ENCODE measurements at regions not wholly inside any gene's neighbourhood (a gene's known extent, or its start where the extent isn't known, plus 50 kb on each side); places are given as distances from the start of the nearest gene placed in this dataset.

DNA sequence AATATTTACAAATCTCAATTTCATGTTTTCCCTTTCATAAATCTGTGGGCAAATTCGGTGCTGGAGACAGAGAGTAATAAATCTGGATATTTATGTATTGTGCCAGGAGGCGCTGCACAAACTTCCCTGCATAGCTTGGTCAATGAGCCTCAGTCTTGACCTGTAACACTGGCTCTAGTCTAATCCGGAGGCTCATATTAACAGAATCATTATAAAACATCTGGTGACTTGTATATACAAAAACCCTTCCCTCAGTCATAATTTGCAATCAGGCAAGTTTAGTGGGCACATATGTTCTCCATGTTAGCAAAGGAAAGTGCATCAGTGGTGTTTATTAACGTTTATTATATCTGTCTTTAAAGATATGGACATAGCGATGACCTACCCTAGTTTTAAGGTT lies 104.0 kb upstream of the BNC2 start:
- ChIA-PET POLR2A (no interaction called here), CTCF (no interaction called here)
- in situ Hi-C loops (cut with HindIII; ENCODE audit: low pct_unique_long_range_greater_than_20kb, low sequenced_read_pairs) (no loop called here), intact Hi-C loops (cut with micrococcal nuclease; ENCODE audit: unreplicated experiment) (no loop called here)
- H3K4me3 ChIP-seq (ENCODE audit: low read depth in 2 of 2, low read length in 2 of 2), result no peak overlapping the region
- H3K27me3 ChIP-seq (ENCODE audit: control insufficient read depth, insufficient read depth, low read length), result no peaks in the 10 kb centered on the region
- no peak overlapping the region for H3K27ac ChIP-seq (ENCODE audit: low read length)
- H3K9me3 ChIP-seq (ENCODE audit: control insufficient read depth, insufficient read depth, low read depth, low read length), result no peaks in the 10 kb centered on the region
- no peak for TF ChIP-seq SIN3A (IDR thresholded peaks at IDR 0.05; ENCODE audit: borderline replicate concordance, insufficient read depth, low read depth, low read length)
- TF ChIP-seq, protein P1, sequence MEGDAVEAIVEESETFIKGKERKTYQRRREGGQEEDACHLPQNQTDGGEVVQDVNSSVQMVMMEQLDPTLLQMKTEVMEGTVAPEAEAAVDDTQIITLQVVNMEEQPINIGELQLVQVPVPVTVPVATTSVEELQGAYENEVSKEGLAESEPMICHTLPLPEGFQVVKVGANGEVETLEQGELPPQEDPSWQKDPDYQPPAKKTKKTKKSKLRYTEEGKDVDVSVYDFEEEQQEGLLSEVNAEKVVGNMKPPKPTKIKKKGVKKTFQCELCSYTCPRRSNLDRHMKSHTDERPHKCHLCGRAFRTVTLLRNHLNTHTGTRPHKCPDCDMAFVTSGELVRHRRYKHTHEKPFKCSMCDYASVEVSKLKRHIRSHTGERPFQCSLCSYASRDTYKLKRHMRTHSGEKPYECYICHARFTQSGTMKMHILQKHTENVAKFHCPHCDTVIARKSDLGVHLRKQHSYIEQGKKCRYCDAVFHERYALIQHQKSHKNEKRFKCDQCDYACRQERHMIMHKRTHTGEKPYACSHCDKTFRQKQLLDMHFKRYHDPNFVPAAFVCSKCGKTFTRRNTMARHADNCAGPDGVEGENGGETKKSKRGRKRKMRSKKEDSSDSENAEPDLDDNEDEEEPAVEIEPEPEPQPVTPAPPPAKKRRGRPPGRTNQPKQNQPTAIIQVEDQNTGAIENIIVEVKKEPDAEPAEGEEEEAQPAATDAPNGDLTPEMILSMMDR (IDR thresholded peaks at IDR 0.05), result no peak
- TF ChIP-seq, protein P2, sequence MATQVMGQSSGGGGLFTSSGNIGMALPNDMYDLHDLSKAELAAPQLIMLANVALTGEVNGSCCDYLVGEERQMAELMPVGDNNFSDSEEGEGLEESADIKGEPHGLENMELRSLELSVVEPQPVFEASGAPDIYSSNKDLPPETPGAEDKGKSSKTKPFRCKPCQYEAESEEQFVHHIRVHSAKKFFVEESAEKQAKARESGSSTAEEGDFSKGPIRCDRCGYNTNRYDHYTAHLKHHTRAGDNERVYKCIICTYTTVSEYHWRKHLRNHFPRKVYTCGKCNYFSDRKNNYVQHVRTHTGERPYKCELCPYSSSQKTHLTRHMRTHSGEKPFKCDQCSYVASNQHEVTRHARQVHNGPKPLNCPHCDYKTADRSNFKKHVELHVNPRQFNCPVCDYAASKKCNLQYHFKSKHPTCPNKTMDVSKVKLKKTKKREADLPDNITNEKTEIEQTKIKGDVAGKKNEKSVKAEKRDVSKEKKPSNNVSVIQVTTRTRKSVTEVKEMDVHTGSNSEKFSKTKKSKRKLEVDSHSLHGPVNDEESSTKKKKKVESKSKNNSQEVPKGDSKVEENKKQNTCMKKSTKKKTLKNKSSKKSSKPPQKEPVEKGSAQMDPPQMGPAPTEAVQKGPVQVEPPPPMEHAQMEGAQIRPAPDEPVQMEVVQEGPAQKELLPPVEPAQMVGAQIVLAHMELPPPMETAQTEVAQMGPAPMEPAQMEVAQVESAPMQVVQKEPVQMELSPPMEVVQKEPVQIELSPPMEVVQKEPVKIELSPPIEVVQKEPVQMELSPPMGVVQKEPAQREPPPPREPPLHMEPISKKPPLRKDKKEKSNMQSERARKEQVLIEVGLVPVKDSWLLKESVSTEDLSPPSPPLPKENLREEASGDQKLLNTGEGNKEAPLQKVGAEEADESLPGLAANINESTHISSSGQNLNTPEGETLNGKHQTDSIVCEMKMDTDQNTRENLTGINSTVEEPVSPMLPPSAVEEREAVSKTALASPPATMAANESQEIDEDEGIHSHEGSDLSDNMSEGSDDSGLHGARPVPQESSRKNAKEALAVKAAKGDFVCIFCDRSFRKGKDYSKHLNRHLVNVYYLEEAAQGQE (IDR thresholded peaks at IDR 0.05; ENCODE audit: insufficient read depth in 1 of 2, low read depth in 2 of 2, low read length in 1 of 2), result no peak
- no peak for TF ChIP-seq TCF7L2 (IDR thresholded peaks at IDR 0.05; ENCODE audit: low read depth, low read length)
- no peak for TF ChIP-seq POLR2AphosphoS5 (IDR thresholded peaks at IDR 0.05; ENCODE audit: low read depth, low read length)
- no TSS peak for BruUV-seq (replicated peaks)
- no peak for DNase-seq (ENCODE audit: low read depth, low spot score)
- H3K36me3 ChIP-seq (ENCODE audit: control insufficient read depth, insufficient read depth, low read length), result no peaks in the 10 kb centered on the region
- no peak for ATAC-seq
- no peaks in the 10 kb centered on the region for H3K4me1 ChIP-seq (ENCODE audit: control insufficient read depth, insufficient read depth, low read length)

DNA sequence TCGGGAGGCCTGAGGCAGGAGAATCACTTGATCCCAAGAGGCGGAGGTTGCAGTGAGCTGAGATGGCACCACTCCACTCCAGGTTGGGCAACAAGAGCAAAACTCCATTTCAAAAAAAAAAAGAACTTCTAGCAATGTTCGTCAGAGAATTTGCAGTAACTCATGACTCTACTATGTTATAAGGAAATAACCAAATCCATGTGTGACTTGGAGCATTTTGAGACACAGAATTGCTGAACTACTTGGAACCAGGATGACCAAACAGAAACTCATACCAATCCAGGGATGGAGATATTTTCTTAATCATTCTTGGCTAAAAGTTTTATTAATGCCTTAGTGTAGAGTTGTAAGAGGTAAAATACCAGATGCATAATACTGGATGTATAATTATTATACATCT lies 99.9 kb upstream of the BNC2 start:
- intact Hi-C loops (cut with micrococcal nuclease; ENCODE audit: unreplicated experiment) (no loop called here), in situ Hi-C loops (cut with HindIII; ENCODE audit: low pct_unique_long_range_greater_than_20kb, low sequenced_read_pairs) (no loop called here)
- no peak overlapping the region for H3K27ac ChIP-seq (ENCODE audit: low read length)
- no peak for DNase-seq (ENCODE audit: low read depth, low spot score)
- H3K27me3 ChIP-seq (ENCODE audit: control insufficient read depth, insufficient read depth, low read length), result no peaks in the 10 kb centered on the region
- ATAC-seq, result no peak
- ChIA-PET CTCF (no interaction called here), POLR2A (no interaction called here)
- H3K9me3 ChIP-seq (ENCODE audit: control insufficient read depth, insufficient read depth, low read depth, low read length), result no peaks in the 10 kb centered on the region
- BruUV-seq (replicated peaks), result no TSS peak
- H3K36me3 ChIP-seq (ENCODE audit: control insufficient read depth, insufficient read depth, low read length), result no peaks in the 10 kb centered on the region
- no peaks in the 10 kb centered on the region for H3K4me1 ChIP-seq (ENCODE audit: control insufficient read depth, insufficient read depth, low read length)
- TF ChIP-seq, protein P1 (IDR thresholded peaks at IDR 0.05), result no peak
- TF ChIP-seq POLR2AphosphoS5 (IDR thresholded peaks at IDR 0.05; ENCODE audit: low read depth, low read length), result no peak
- H3K4me3 ChIP-seq (ENCODE audit: low read depth in 2 of 2, low read length in 2 of 2), result no peak overlapping the region

GRCh38 chr9:16964228-16964627 lies 93.8 kb upstream of the BNC2 start:
- TF ChIP-seq TCF7L2 (IDR thresholded peaks at IDR 0.05; ENCODE audit: low read depth, low read length) (no peak), POLR2AphosphoS5 (IDR thresholded peaks at IDR 0.05; ENCODE audit: low read depth, low read length) (no peak), SIN3A (IDR thresholded peaks at IDR 0.05; ENCODE audit: borderline replicate concordance, insufficient read depth, low read depth, low read length) (no peak)
- TF ChIP-seq, protein P1 (IDR thresholded peaks at IDR 0.05), result no peak
- TF ChIP-seq, protein P2 (IDR thresholded peaks at IDR 0.05; ENCODE audit: insufficient read depth in 1 of 2, low read depth in 2 of 2, low read length in 1 of 2), result no peak
- in situ Hi-C loops (cut with HindIII; ENCODE audit: low pct_unique_long_range_greater_than_20kb, low sequenced_read_pairs) (no loop called here), intact Hi-C loops (cut with micrococcal nuclease; ENCODE audit: unreplicated experiment) (no loop called here)
- Histone ChIP-seq H3K4me3 (ENCODE audit: low read depth in 2 of 2, low read length in 2 of 2) (no peak overlapping the region), H3K27me3 (ENCODE audit: control insufficient read depth, insufficient read depth, low read length) (no peaks in the 10 kb centered on the region), H3K4me1 (ENCODE audit: control insufficient read depth, insufficient read depth, low read length) (no peaks in the 10 kb centered on the region), H3K27ac (ENCODE audit: low read length) (no peak overlapping the region), H3K9me3 (ENCODE audit: control insufficient read depth, insufficient read depth, low read depth, low read length) (no peaks in the 10 kb centered on the region), H3K36me3 (ENCODE audit: control insufficient read depth, insufficient read depth, low read length) (no peaks in the 10 kb centered on the region)
- ATAC-seq (no peak), DNase-seq (ENCODE audit: low read depth, low spot score) (no peak)
- BruUV-seq (replicated peaks), result no TSS peak
- ChIA-PET POLR2A (no interaction called here), CTCF (no interaction called here)
